CD8-positive, alpha-beta memory T cell (primary cell): ENCODE measurements at regions not wholly inside any gene's neighbourhood (a gene's known extent, or its start where the extent isn't known, plus 50 kb on each side); places are given as distances from the start of the nearest gene placed in this dataset.

Experiments
- CTCF ChIA-PET: fragments of 350-600 bp; sonication (Branson Sonifier 250); formaldehyde crosslinking; loops from one replicate; lab custom pipeline; 2021; ENCODE audit warnings: antibody characterized with exemption; lab: Charles Lee
- POLR2A ChIA-PET: fragments of 350-600 bp; sonication (Branson Sonifier 250); formaldehyde crosslinking; loops from one replicate; lab custom pipeline; 2021; ENCODE audit warnings: antibody characterized with exemption; lab: Charles Lee
- DNase-seq, 5 donors: peaks; one replicate each; pipeline versions ENCODE4 v3.0.0 to v3.0.0-alpha.2; 2020 to 2022; ENCODE audit warnings: mixed read lengths in 1 of 5
- H3K27ac ChIP-seq: one replicate; pipeline ENCODE4 v1.7.0; 2013; ENCODE audit warnings: low read depth, mild to moderate bottlenecking, low read length, moderate library complexity
- H3K27me3 ChIP-seq: 2 replicates; pipeline ENCODE4 v1.7.0; 2013; ENCODE audit warnings: low read length, mild to moderate bottlenecking; ENCODE audit not compliant: insufficient read depth, poor library complexity, severe bottlenecking
- H3K36me3 ChIP-seq: 2 replicates; pipeline ENCODE4 v1.7.0; 2013; ENCODE audit warnings: mild to moderate bottlenecking, low read length, moderate library complexity; ENCODE audit not compliant: insufficient read depth
- H3K4me1 ChIP-seq: 2 replicates; pipeline ENCODE4 v1.7.0; 2013; ENCODE audit warnings: mild to moderate bottlenecking, low read length, moderate library complexity; ENCODE audit not compliant: insufficient read depth
- H3K4me3 ChIP-seq: 2 replicates; pipeline ENCODE4 v1.7.0; 2013; ENCODE audit warnings: mild to moderate bottlenecking, low read length
- H3K9me3 ChIP-seq: 2 replicates; pipeline ENCODE4 v1.7.0; 2013; ENCODE audit warnings: mild to moderate bottlenecking, low read length
- H3K27ac Mint-ChIP-seq, 8 donors: one replicate each; pipeline ENCODE4 v1.8.0; 2020 to 2021; ENCODE audit warnings: mixed read lengths in 8 of 8, mild to moderate bottlenecking in 6 of 8, inconsistent platforms in 3 of 8, moderate library complexity in 3 of 8
- H3K27me3 Mint-ChIP-seq, 2 donors: one replicate each; pipeline ENCODE4 v1.8.0; 2020 to 2021; ENCODE audit warnings: mixed read lengths in 2 of 2, mild to moderate bottlenecking in 1 of 2, moderate library complexity in 1 of 2
- H3K36me3 Mint-ChIP-seq, 3 donors: one replicate each; pipeline ENCODE4 v1.8.0; 2020 to 2021; ENCODE audit warnings: mixed read lengths in 3 of 3, inconsistent platforms in 1 of 3, mild to moderate bottlenecking in 1 of 3
- H3K4me1 Mint-ChIP-seq, 3 donors: one replicate each; pipeline ENCODE4 v1.8.0; 2020 to 2021; ENCODE audit warnings: mixed read lengths in 3 of 3, inconsistent platforms in 1 of 3, mild to moderate bottlenecking in 1 of 3
- H3K4me3 Mint-ChIP-seq, 7 donors: one replicate each; pipeline ENCODE4 v1.8.0; 2020 to 2021; ENCODE audit warnings: mixed read lengths in 7 of 7, mild to moderate bottlenecking in 6 of 7, moderate library complexity in 4 of 7, inconsistent platforms in 2 of 7
- H3K9me3 Mint-ChIP-seq, 5 donors: one replicate each; pipeline ENCODE4 v1.8.0; 2020 to 2022; ENCODE audit warnings: mixed read lengths in 5 of 5, mild to moderate bottlenecking in 3 of 5, moderate library complexity in 2 of 5, inconsistent platforms in 1 of 5

GRCh38 chr7:42627626-42628025, 284.2 kb downstream of the C7orf25 start:
- no peaks in the 10 kb centered on the region for H3K36me3 Mint-ChIP-seq
- POLR2A ChIA-PET: no interaction called here
- CTCF ChIA-PET: no interaction called here

DNA sequence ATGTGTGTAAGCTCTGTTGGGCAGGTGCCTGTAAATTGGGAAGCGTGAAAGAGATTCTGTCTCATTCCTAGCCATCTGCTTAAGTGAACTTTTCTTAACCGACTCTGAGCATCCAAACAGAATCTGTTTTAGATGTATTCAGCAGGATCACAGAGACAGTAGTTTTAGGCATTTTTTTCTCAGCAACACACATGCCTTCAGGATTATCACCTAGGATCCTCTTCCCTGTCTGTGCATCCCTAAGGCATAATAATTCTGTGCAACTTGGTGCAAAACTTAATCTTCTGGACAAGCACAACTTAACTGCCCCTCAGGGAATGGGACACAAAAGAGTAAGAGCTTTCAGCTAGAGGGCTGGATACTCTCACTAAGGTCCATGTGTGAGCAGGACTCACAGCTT, 284.8 kb downstream of the C7orf25 start:
- POLR2A ChIA-PET: no interaction called here
- H3K4me3 Mint-ChIP-seq: no peak overlapping the region

More at GRCh38 chr7:42627626-42628025, 284.2 kb downstream of the C7orf25 start:
- no peaks in the 10 kb centered on the region for H3K36me3 ChIP-seq
- H3K27ac ChIP-seq: no peak overlapping the region
- no peak overlapping the region for H3K4me3 Mint-ChIP-seq
- H3K4me1 Mint-ChIP-seq: no peaks in the 10 kb centered on the region
- no peak for DNase-seq
- H3K27ac Mint-ChIP-seq: no peak overlapping the region
- no peaks in the 10 kb centered on the region for H3K4me1 ChIP-seq
- H3K27me3 Mint-ChIP-seq: peaks cover 0 to under 1% of the 10 kb centered on the region in 2 donors
- H3K9me3 ChIP-seq: no peaks in the 10 kb centered on the region
- no peaks in the 10 kb centered on the region for H3K27me3 ChIP-seq
- no peak overlapping the region for H3K4me3 ChIP-seq
- peaks cover 0 to 8% (median 0%) of the 10 kb centered on the region in 5 donors for H3K9me3 Mint-ChIP-seq

GRCh38 chr7:42625421-42625820, 286.4 kb downstream of the C7orf25 start:
- Mint-ChIP-seq H3K4me3 (no peak overlapping the region), H3K27me3 (peaks cover 0 to 3% of the 10 kb centered on the region in 2 donors), H3K4me1 (no peaks in the 10 kb centered on the region), H3K27ac (no peak overlapping the region), H3K36me3 (no peaks in the 10 kb centered on the region), H3K9me3 (peaks cover 0 to 6% (median 0%) of the 10 kb centered on the region in 5 donors)
- POLR2A ChIA-PET: no interaction called here
- Histone ChIP-seq H3K27ac (no peak overlapping the region), H3K4me1 (no peaks in the 10 kb centered on the region), H3K27me3 (no peaks in the 10 kb centered on the region), H3K9me3 (no peaks in the 10 kb centered on the region), H3K36me3 (no peaks in the 10 kb centered on the region), H3K4me3 (no peak overlapping the region)
- CTCF ChIA-PET: no interaction called here
- no peak for DNase-seq

More for the DNA sequence above, 284.8 kb downstream of the C7orf25 start:
- no peaks in the 10 kb centered on the region for H3K4me1 ChIP-seq
- H3K36me3 Mint-ChIP-seq: no peaks in the 10 kb centered on the region
- H3K36me3 ChIP-seq: no peaks in the 10 kb centered on the region
- no peaks in the 10 kb centered on the region for H3K27me3 ChIP-seq
- H3K9me3 ChIP-seq: no peaks in the 10 kb centered on the region
- no peak overlapping the region for H3K27ac Mint-ChIP-seq
- H3K27me3 Mint-ChIP-seq: peaks cover 0 to 1% of the 10 kb centered on the region in 2 donors
- no peaks in the 10 kb centered on the region for H3K4me1 Mint-ChIP-seq
- H3K9me3 Mint-ChIP-seq: peaks cover 0 to 8% (median 0%) of the 10 kb centered on the region in 5 donors
- H3K4me3 ChIP-seq: no peak overlapping the region
- CTCF ChIA-PET: no interaction called here
- no peak overlapping the region for H3K27ac ChIP-seq
- no peak for DNase-seq

GRCh38 chr7:42624471-42624870, 287.4 kb downstream of the C7orf25 start:
- POLR2A ChIA-PET: no interaction called here
- H3K27ac Mint-ChIP-seq: no peak overlapping the region

GRCh38 chr7:42621543-42622219, 290.2 kb downstream of the C7orf25 start:
- DNase-seq: no peak
- no peak overlapping the region for H3K27ac Mint-ChIP-seq
- Histone ChIP-seq H3K4me3 (no peak overlapping the region), H3K27me3 (no peaks in the 10 kb centered on the region), H3K9me3 (no peaks in the 10 kb centered on the region), H3K4me1 (no peaks in the 10 kb centered on the region), H3K36me3 (no peaks in the 10 kb centered on the region), H3K27ac (no peak overlapping the region)
- no peaks in the 10 kb centered on the region for H3K9me3 Mint-ChIP-seq
- H3K4me1 Mint-ChIP-seq: no peaks in the 10 kb centered on the region
- POLR2A ChIA-PET: no interaction called here
- H3K27me3 Mint-ChIP-seq: peaks cover 0 to 3% of the 10 kb centered on the region in 2 donors
- H3K4me3 Mint-ChIP-seq: no peak overlapping the region
- no peaks in the 10 kb centered on the region for H3K36me3 Mint-ChIP-seq
- CTCF ChIA-PET: no interaction called here

More at GRCh38 chr7:42624471-42624870, 287.4 kb downstream of the C7orf25 start:
- H3K27me3 ChIP-seq: no peaks in the 10 kb centered on the region
- H3K4me1 Mint-ChIP-seq: no peaks in the 10 kb centered on the region
- no peaks in the 10 kb centered on the region for H3K9me3 ChIP-seq
- H3K27me3 Mint-ChIP-seq: peaks cover 0 to 3% of the 10 kb centered on the region in 2 donors
- CTCF ChIA-PET: no interaction called here
- H3K27ac ChIP-seq: no peak overlapping the region
- H3K4me3 Mint-ChIP-seq: no peak overlapping the region
- H3K4me3 ChIP-seq: no peak overlapping the region
- DNase-seq: no peak
- H3K9me3 Mint-ChIP-seq: no peaks in the 10 kb centered on the region
- no peaks in the 10 kb centered on the region for H3K36me3 ChIP-seq
- no peaks in the 10 kb centered on the region for H3K4me1 ChIP-seq
- no peaks in the 10 kb centered on the region for H3K36me3 Mint-ChIP-seq

DNA sequence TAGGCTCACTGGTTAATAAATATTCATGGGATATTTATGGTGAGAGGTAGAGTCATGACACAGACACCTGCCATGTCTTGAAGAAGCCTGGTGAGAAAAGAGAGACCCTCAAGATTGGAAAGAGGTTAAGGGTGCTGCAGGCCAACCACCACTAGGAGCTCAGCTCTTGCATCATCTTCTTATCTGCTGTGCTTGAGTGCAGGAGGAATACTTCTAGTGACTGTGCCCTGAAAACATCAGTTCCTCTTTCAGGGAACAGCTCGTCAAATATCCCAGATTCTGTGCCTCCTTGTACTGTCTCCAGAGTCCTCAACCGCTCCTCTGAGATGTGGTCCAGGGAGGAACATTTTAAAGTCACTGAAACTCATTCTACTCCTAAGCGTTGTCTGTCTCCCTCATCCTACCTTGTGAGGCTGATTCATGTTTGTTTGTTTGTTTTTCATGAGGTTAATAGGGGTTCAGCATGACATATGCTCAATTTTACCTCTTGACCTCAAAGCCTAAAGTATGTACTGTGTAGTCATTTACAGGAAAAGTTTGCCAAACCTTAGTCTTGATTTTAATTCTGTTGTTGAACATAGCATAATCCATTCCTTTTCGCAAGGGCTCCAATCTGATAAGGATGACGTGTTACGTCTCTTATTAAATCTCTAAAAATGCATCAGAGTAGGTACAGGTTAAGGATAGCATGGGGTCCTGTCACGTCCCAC, 293.1 kb downstream of the C7orf25 start:
- H3K36me3 Mint-ChIP-seq: no peaks in the 10 kb centered on the region
- no peak overlapping the region for H3K4me3 Mint-ChIP-seq
- ChIA-PET CTCF (no interaction called here), POLR2A (no interaction called here)
- DNase-seq: no peak
- no peak overlapping the region for H3K27ac ChIP-seq
- H3K27me3 Mint-ChIP-seq: peaks cover 0 to 3% of the 10 kb centered on the region in 2 donors
- H3K4me3 ChIP-seq: no peak overlapping the region
- H3K27me3 ChIP-seq: no peaks in the 10 kb centered on the region
- no peak overlapping the region for H3K27ac Mint-ChIP-seq
- peaks cover 0 to 3% (median 0%) of the 10 kb centered on the region in 5 donors for H3K9me3 Mint-ChIP-seq
- H3K4me1 Mint-ChIP-seq: peaks cover 0 to 3% (median 0%) of the 10 kb centered on the region in 3 donors
- no peaks in the 10 kb centered on the region for H3K9me3 ChIP-seq
- no peaks in the 10 kb centered on the region for H3K4me1 ChIP-seq
- no peaks in the 10 kb centered on the region for H3K36me3 ChIP-seq

DNA sequence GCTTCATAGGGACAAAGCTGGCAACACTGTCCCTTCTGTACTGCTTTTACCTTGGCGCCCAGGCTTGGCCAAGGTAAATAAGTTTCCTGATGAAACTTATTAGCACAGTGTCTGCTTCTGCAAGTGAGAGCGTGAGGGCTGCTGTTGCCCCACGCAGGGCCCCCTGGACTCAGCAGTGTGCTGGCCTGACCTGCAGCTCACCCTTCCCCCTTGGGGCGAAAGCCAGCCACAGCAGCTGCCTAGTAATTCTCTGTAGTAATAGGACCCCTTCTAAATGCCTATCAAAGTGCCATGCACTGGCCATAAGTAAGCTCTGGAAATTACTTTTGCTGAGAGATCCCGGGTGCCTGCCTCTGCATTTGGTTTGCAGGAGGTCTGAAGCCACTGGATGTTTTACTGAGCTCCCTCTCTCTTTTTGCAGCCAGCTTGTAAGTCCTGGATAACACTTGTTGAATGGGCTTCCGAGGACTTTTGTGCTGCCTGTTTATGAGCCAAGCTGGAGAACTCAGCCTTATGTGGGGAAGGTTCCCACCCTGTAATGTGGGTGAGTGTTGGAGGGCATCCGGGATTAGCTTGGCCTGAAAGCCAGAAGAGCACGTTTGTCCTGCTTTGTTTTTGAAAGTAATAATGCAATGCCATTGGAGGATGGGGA, 293.9 kb downstream of the C7orf25 start:
- H3K4me1 Mint-ChIP-seq: peaks cover 0 to 3% (median 0%) of the 10 kb centered on the region in 3 donors

More for the DNA sequence above, 293.9 kb downstream of the C7orf25 start:
- DNase-seq: no peak
- Mint-ChIP-seq H3K27me3 (peaks cover 0 to 3% of the 10 kb centered on the region in 2 donors), H3K9me3 (peaks cover 0 to 3% (median 0%) of the 10 kb centered on the region in 5 donors), H3K27ac (no peak overlapping the region), H3K36me3 (no peaks in the 10 kb centered on the region), H3K4me3 (no peak overlapping the region)
- Histone ChIP-seq H3K4me1 (no peaks in the 10 kb centered on the region), H3K36me3 (no peaks in the 10 kb centered on the region), H3K9me3 (no peaks in the 10 kb centered on the region), H3K4me3 (no peak overlapping the region), H3K27me3 (no peaks in the 10 kb centered on the region), H3K27ac (no peak overlapping the region)
- POLR2A ChIA-PET: no interaction called here
- CTCF ChIA-PET: no interaction called here
